HG03064 (cell line): ENCODE measurements at regions not wholly inside any gene's neighbourhood (a gene's known extent, or its start where the extent isn't known, plus 50 kb on each side); places are given as distances from the start of the nearest gene placed in this dataset.

Experiments
- ATAC-seq: cut with Tn5 transposase; IDR thresholded peaks from one replicate; pipeline ENCODE4 v1.9.1; 2021; ENCODE audit warnings: low read depth; ENCODE audit not compliant: unreplicated experiment

GRCh38 chr6:147751232-147751631 is 242.7 kb downstream of the SAMD5 start:
- no peak for ATAC-seq

GRCh38 chr6:147752689-147753403 is 244.4 kb downstream of the SAMD5 start:
- no peak for ATAC-seq

- ATAC-seq, result no peak
Measured at GRCh38 chr6:147755999-147756398, 247.5 kb downstream of the SAMD5 start.

GRCh38 chr6:147756891-147757290 is 248.4 kb downstream of the SAMD5 start:
- ATAC-seq, result no peak

GRCh38 chr6:147757291-147757690 is 248.8 kb downstream of the SAMD5 start:
- ATAC-seq, result no peak

GRCh38 chr6:147758303-147758702 is 249.8 kb downstream of the SAMD5 start:
- ATAC-seq, result no peak

GRCh38 chr6:147759093-147759492 is 250.6 kb downstream of the SAMD5 start:
- ATAC-seq, result no peak

GRCh38 chr6:147759536-147759935 is 251.0 kb downstream of the SAMD5 start:
- no peak for ATAC-seq

- no peak for ATAC-seq
Measured at GRCh38 chr6:147765541-147765940, 257.1 kb downstream of the SAMD5 start.

- no peak for ATAC-seq
Measured at GRCh38 chr6:147768969-147769368, 260.5 kb downstream of the SAMD5 start.

- ATAC-seq, result no peak
Measured at GRCh38 chr6:147769496-147770087, 261.1 kb downstream of the SAMD5 start.

- ATAC-seq, result no peak
Measured at GRCh38 chr6:147770221-147770620, 261.7 kb downstream of the SAMD5 start.

GRCh38 chr6:147772724-147773123 is 264.2 kb downstream of the SAMD5 start:
- no peak for ATAC-seq

- no peak for ATAC-seq
Measured at GRCh38 chr6:147774856-147775255, 266.4 kb downstream of the SAMD5 start.

- ATAC-seq, result no peak
Measured at GRCh38 chr6:147776631-147777213, 268.2 kb downstream of the SAMD5 start.

GRCh38 chr6:147779624-147780023 is 271.1 kb downstream of the SAMD5 start:
- no peak for ATAC-seq

GRCh38 chr6:147782302-147782701 is 273.8 kb downstream of the SAMD5 start:
- no peak for ATAC-seq

GRCh38 chr6:147784371-147784770 is 275.9 kb downstream of the SAMD5 start:
- no peak for ATAC-seq

GRCh38 chr6:147787417-147787816 is 278.9 kb downstream of the SAMD5 start:
- ATAC-seq, result no peak

GRCh38 chr6:147789430-147789947 is 281.0 kb downstream of the SAMD5 start:
- no peak for ATAC-seq

GRCh38 chr6:147793871-147794643 is 285.6 kb downstream of the SAMD5 start:
- no peak for ATAC-seq
